Activated naive CD4-positive, alpha-beta T cell treated with Interleukin-2 at 50 U/mL for 16 hours (primary cell): ENCODE measurements at regions not wholly inside any gene's neighbourhood (a gene's known extent, or its start where the extent isn't known, plus 50 kb on each side); places are given as distances from the start of the nearest gene placed in this dataset.

ENCODE experiments used
- DNase-seq: peaks from one replicate; pipeline ENCODE4 v3.0.0-alpha.2; 2020

DNA sequence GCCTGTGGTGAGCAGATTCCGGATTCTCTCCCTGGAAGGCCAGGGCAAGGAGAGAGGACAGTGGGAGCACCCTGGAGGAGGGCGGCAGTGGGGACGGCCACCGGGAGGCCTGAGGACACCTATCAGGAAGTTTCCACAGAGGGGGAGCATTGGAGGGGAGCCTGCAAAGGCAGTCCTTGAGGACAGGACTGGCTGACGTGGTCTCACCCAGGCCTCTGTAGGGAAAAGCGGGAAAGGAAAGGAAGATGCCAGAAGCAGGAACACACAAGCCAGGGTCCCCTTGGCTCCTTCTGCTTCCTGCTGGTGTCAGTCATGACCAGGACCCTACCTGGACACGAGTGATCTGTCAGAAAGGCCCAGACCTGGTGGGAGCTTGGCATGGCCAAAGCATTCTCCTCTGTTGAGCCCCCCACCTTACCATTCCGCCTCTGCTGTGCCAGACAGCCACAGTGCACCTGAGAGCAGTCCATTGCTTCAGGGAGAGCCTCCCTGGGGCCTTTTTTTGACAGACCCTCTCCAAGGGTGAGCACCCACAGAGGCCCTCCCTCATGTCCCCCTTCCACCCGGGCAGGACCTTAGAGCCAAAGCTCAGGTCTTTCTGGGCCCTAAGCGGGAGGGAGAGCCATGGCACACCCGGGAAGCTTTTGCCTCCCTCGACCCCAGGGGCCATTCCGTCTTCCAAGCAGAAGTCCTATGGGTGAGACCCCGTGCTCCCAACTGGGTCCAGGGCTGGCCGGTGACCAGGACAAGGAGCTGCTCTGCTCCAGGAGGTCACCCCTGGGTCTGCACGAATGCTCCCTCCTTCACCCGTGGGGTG is 333.1 kb downstream of the DYSF start:
- no peak for DNase-seq

DNA sequence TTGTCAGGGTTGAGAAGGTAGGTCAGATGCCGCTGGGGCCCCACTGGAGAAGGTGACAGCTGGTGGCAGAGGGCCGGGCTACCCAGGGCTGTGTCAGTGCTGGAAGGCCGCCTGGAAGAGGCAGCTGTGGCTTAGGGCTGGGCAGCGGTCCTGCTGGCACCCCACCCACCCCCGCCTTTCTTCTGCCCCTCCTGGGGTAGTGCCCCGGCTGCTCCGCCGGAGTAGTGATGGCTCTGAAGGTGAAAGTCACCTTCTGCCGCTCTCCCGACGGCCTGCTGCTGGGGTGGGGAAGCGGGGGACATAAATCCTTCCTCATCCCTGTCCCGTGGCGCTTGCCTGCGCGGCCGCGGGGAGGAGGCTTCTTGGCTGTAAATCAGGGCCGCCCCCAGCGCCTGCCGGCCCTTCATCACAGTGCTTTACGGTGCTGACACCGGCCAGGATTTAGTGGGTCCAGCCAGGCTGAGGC is 332.2 kb downstream of the DYSF start:
- no peak for DNase-seq

DNA sequence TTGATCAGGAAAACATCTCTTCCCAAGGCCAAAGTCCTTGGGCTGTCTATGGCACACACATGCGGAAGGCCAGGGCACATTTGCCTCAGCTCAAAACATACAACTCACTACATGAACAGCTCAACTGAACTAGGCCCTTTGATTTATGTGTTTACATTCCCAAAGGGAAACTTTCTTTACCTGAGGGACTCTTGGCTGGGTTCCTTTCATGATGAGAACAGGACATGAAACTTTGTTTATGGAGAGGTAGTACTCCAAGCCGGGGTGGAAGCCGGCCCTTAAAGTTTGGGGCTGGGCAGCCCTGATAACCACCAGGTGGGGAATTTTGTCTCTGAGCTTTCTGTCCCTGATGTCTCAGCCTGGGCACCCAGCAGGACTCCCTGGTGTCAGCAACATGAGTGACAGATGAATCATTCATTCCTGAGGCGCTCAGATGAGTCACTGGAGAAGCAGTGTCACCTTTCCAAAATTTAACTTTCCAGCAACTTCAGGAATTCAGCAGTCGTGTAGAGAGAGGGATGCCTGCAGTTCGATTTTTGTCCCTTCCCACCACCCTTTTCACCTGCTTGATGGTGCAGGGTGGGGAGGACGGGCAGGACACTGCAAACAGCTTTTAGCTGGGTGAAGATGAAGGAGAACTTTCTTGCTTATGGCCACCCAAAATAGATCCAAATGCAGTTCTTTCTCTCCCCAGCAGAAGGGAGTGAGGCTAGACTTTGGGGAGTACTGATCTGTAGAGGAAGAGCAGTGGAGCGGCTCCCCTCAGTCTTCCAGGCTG is 331.6 kb downstream of the DYSF start:
- DNase-seq = no peak

DNA sequence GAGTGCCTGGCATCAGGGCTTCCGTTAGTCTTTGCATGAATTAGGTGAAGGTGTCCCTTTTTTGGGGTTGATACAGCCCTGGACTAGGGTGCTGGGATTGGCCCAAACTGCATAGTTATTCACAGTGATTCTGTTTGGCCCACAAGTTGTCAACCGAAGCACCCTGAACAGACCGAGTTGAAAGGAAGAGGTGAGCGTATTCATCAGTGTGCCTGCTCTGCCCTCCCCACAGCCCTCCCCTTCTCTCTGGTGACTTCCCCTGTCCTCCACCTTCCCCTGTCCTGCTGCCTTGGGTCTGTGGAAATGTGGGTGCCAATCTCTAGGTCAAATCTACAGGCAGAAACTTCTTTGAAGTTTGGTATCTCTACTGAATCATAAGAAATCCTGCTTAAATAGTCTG is 330.5 kb downstream of the DYSF start:
- DNase-seq = no peak

DNA sequence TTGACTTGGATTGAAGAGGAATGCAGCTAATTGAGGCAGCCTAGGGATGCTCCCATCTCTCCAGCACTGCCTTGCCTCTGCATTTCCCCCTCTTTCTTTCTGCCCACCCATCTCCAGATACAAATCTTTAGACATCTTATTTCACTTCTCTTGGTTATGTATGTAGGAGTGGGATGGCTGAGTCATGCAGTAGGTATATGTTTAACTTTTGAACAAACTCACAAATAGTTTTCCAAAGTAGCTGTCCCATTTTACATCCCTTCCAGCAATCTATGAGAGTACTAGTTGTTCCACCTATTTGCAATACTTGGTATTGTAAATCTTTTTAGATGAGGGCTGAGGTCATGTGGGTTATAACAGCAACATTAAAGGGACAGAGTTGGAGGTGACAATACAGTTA is 329.9 kb downstream of the DYSF start:
- no peak for DNase-seq

DNA sequence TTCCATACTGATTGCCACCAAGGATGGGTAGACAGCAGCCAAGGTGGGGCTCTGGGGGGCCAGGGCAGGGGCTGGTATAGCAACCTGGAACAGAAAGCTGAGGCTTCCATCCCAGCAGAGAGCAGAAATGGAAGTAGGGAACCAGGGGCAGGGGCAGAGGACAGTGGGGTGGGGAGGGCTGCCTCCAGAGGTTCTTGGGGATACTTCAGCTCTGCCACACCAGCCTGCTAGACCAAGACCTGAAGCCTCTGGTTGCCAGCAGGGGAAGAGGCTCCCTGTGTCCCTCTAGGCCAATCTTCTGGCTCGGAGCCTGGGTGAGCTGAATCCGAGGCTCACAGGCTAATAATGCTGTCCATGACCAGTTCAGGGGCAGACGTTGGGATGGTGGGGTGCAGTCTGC is 329.0 kb downstream of the DYSF start:
- no peak for DNase-seq

DNA sequence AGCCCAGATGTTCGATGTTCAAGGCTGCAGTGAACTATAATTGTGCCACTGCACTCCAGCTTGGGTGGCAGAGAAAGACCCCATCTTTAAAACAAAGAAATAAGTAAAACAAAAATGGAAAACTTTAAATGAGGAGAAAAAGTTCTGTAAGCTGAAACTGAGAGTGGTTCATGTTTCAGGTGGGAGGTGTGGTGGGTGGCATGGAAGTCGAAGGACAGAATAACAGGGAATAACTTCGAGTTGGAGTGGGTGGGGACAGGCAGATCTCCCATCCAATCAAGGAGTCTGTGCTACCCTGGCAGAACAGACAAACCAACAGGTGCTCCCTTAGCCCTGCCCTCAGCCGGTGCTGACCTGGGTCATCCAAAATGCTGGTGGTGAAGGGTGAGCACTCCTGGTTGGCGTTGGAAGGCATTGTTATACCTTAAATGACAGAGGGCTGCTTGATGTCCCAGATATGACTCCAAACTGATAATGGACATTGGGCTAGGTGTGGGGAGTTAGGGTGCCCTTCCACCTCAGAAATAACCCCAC is 328.4 kb downstream of the DYSF start:
- DNase-seq = no peak

DNA sequence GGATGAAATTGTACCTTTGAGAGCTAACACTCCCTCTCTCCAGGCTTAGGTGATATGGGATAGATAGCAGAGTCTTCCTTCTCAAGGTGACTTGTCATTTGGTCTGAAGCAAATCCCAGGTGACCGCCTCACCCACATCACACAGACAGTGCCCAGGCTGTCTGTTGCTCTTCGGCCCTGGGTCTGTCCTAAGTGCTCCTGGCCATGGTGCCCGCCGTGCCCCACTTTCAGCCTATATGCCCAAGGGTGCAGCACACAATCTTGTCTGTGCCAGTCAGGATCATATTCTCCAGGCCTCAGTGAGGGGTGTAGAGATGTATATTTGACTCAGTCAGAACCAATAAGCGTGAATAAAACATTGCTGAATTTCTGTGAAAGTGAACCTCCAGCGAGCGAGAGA is 326.8 kb downstream of the DYSF start:
- DNase-seq = no peak

DNA sequence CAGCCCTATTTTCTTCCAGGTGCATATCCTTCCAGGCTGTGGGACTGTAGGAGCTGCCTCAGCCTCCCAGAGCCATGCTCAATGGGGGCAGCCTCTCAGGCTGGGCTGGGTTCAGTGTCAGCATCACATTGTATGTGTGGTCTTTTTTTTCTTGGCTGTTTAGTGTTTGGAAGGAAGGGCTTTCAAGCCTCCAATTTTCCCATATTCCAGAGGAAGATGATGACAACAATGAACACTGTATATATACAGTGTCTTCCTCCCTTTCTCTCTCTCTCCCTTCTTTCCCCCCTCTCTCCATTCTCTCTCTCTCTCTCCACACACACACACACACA is 326.4 kb downstream of the DYSF start:
- no peak for DNase-seq

DNA sequence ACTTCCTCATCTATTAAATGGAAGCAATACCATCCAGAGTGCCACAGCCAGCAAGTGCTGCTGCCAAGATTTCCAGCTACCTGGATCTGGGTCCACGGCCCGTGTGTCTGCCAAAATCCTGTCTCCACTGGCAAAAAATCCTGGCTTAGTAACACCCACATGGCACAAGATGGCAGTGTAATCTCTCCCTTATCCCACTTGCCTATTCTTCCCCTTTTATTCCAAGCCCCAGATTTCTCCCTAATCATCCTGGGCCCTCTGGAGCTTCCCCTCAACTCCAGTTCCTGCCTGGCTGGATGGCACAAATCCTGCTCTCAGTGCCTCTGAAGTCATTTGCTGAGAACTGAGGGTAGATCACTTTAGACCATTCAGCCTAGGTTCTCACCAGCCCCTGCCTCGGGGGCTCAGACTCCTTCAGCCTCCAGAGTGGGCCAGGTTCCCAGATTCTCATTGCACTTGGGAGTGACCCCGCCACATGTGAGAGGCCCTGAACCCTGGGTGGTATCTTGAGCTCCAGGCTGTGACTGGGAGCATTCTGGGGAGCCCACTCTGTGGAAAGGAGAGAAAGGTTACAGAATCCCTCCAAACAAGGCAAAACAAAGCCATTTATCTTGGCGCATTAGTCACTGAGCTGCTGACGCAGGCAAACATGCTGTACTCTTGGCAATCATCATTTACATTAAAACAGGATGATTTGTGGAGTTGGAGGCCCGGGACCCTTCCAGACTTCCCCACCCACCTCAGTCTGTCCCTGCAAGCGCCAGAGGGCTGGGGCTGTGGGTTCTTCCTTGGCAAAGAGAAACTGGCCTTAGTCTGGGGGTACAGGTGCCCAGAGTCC is 325.8 kb downstream of the DYSF start:
- no peak for DNase-seq

DNA sequence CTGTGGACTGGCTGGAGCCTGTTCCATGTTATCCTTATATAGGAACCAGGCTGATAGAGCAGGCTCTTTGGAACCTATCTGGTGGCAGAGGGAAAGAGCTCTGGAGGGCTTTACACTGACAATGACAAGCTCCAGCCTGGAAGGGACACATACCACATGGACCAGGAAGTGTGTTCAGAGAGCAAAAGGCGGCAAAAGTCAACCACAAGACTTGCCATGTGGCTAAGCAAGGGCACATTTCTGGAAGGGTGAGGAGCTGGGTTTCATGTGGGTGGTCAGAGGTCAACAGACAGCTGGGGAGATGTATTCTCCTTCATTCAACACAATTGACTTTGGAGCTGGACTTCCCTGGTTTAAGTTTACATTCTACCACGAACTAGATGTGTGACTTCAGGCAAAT is 325.2 kb downstream of the DYSF start:
- DNase-seq = no peak

DNA sequence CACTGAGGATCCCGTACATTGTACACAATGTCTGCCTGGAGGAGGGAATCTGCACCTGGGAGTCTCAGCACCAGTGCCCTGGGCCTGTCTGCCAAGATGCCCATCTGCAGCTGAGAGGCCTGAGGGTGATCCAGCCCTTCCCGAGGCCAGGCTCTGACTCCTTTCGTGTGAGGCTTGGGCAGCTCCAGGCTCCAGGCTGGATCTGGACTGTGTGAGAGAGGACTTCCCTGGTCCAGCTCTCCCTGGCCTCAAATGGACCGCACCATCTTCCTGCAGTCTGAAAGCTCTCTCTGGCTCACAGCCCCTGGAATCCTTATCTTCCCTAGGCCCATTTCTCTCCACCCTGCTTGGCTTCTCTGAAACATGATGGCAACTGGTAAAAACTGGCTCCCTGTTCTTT is 324.6 kb downstream of the DYSF start:
- no peak for DNase-seq

DNA sequence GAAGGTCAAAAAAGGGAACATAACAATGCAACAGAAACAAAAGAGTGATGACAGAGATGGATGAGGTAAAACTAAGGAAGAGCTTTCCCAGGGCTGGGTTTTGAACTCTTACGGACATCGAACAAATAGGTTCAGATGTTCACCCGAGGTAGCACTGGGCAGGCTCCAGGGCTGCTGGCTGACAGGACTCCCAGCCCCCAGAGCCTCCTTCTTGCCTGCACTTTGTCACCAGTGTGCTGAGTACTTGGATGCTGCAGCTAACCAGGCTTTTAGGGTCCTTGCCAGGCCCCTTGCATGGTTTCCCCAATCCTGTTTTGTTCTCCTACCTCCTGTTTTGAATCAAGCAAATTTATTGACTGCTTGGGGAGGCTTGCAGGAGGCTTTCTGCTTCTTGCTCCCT is 322.9 kb downstream of the DYSF start:
- no peak for DNase-seq

DNA sequence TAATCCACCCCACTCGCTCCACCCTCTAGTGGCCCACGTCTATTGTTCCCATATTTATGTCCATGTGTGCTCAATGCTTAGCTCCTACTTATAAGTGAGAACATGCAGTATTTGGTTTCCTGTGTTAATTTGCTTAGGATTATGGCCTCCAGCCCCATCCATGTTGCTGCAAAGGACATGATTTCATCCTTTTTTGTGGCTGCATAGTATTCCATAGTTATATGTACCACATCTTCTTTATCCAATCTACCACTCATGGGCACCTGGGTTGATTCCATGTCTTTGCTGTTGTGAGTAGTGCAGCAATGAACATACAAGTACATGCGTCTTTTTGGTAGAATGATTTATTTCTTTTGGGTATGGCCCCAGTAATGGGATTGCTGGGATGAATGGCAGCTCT is 319.9 kb downstream of the DYSF start:
- no peak for DNase-seq

DNA sequence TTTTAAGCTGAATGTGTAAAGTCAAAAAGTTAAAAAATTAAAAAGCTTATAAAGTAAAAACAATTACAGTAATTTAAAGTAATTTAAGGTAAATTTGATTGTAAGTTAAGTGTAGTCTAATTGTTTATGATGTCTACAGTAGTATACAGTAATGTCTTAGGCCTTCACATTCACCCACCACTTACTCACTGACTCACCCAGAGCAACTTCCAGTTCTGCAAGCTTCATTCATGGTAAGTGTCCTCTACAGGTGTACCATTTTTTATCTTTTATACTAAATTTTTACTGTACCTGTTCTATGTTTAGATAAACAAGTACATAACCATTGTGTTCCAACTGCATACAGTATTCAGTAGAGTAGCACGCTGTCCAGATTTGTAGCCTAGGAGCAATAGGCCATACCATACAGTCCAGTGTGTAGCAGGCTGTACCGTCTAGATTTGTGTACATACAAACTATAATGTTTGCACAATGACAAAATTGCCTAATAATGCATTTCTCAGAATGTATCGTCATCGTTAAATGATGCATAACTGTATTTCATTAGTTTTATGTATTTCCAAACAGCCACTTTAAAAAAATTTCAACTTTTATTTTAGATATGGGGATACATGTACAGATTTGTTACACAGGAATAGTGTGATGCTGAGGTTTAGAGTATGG is 319.3 kb downstream of the DYSF start:
- DNase-seq = no peak

DNA sequence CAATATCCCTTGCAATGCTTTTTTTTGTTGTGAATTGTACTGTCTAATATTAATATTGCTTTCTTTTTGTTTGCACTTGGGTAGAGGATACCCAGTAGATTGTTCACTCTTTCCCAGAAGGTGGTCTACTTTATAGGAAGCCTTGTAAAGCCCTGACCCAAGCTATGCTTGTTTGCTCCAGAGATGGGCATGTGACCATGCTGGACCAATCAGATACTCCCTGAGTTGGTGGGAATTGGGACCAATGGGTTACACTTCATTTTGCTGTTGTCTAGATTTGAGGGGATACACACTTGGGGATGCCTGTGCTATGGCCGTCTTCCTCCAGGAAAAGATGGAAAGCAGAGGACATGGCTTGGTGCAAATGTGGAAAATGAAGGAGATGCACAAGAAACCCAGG is 314.3 kb downstream of the DYSF start:
- no peak for DNase-seq

DNA sequence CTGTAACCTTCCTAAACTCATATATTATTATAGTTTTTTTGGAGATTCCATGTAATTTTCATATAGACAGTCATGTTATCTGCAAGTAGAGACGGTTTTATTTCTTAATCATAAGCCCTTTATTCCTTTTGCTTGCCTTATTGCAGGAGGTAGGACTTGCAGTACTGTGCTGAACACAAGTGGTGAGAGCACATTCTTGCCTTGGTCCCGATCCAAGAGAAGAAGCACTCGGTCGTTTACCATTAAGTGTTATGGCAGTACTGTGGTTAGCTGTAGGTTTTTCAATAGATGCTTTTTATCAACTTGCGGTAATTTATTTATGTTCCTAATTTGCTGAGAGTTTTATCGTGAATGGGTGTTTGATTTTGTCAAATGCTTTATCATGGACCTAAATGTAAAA is 305.7 kb downstream of the DYSF start:
- DNase-seq = no peak

DNA sequence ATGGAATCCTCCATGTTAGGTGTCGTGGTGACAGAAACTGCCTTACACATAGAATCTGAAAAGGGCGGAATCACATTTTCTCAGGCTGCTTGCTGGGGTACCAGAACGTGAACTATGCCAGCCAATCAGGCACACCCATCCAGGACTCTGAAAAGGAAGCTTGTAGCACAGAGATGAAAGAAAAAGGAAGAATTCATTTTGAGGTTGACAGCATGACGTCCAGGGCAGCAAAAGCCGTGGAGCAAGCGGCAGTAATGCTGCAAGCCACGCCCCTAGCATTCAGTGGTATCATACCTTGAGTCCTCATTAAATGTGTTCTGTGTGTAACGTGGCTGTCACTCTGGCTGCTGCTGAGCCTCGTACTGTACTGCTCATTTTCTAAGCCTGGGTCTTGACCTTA is 304.0 kb downstream of the DYSF start:
- no peak for DNase-seq

DNA sequence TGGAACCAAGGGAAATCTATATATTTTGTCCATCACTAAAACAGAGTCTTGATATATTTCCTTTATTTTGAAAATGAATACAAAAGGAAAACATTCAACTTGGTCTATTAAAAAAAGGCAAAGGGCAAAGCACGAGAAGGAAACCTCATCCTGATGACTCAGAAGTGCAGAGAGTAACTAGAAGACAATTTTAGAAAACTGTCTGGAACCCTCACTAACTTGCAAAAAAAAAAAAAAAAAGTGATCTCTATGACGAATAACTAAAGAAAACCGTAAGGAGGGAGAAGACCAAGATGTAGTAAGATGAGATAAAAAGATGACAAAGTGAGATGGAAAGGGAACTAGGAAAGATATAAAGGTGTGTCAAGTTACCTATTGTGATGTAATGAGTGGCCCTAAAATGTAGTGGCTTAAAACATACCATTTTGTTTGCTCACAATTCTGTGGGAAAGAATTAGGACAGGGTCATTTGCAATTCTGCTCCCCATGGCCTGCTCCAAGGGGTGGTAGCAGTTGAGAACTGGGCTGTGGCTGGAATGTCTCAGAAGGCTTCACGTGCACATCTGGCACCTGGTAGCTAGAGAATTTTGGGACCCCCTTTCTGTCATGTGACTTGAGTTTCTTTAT is 303.0 kb downstream of the DYSF start:
- no peak for DNase-seq

DNA sequence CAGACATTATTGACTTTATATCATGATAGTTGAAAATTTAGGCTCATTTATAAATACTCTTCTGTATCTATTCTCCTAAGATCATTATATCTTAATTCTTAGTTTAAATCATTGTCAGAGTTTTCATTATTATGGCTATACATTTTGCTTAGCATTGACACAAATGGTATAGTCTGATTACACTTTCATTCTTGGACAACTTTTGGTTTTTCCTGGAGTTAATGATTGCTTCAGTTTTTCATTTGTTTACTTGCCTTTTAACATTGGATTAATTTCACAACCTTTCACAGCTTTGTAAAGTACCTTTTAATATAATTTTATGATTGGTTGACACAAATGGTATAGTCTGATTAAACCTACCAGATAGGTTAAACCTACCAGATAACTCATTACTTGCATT is 298.2 kb downstream of the DYSF start:
- DNase-seq = no peak

DNA sequence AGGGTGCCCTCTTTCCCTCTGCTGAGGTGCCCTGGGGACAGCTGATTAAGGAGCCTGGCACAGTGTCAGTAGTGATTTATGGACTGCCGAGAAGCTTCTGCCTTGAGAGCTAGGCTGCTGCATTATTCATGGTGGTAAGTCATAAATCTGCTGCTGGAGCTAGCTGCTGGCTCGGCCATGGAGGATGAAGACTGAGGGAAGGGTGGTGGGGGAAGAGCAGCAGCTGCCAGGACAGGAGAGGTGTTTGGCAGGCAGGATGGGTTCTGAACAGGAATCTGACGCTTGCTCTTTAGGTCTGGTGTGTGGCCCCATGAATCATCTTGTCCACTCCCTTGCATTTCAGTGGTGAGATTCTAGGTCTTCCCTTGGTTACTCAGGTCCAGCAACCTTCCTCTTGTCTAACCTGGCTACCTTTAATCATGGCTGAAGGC is 296.3 kb downstream of the DYSF start:
- no peak for DNase-seq

DNA sequence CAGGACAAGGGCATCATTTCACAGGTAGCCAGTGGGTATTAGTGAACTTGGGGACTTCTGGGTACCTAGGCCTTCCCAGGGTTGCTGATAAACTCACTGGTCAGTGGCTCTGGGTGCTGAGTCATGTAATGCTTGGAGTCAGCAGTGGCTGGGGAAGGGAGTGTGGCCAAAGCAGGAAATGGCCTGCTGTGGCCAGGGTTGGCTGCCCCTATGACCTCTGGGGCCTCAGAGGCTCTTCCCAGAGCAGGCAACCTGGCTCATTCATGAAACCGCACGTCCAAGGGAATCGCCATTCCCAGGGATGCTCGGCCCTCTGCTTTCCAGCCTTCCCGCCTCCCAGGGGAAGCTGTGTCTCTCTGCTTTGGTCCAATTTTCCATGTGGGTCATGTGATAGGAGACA is 294.9 kb downstream of the DYSF start:
- DNase-seq = no peak
